GM23338 (cell line): ENCODE measurements at regions not wholly inside any gene's neighbourhood (a gene's known extent, or its start where the extent isn't known, plus 50 kb on each side); places are given as distances from the start of the nearest gene placed in this dataset.

ENCODE experiments used
- ATAC-seq: fragments of 200-7000 bp; cut with Tn5 transposase; 3 replicates; pipeline ENCODE4 v1.9.1; 2020
- DNase-seq: peaks from one replicate; pipeline ENCODE4 v3.0.0-alpha.2; 2015; ENCODE audit warnings: low spot score
- H2AFZ ChIP-seq: fragments of 200-600 bp; sonication (generic); 2 replicates; pipeline ENCODE4 v1.8.0; 2016; ENCODE audit warnings: antibody characterized with exemption, mild to moderate bottlenecking, moderate library complexity
- H3F3A ChIP-seq: fragments of 200-600 bp; sonication (generic); replicated peaks from 2 replicates; pipeline ENCODE4 v1.8.0; 2017; ENCODE audit warnings: antibody characterized with exemption, mixed run types, low read depth
- H3K27ac ChIP-seq: fragments of 200-600 bp; sonication (generic); 2 replicates; pipeline ENCODE4 v1.6.1; 2016; ENCODE audit warnings: low read depth
- H3K27me3 ChIP-seq: fragments of 200-600 bp; sonication (generic); 2 replicates; pipeline ENCODE4 v1.8.0; 2016; ENCODE audit warnings: mild to moderate bottlenecking, mixed run types, moderate library complexity; ENCODE audit not compliant: insufficient read depth
- H3K36me3 ChIP-seq: fragments of 200-600 bp; sonication (generic); 2 replicates; pipeline ENCODE4 v1.8.0; 2016; ENCODE audit warnings: mild to moderate bottlenecking; ENCODE audit not compliant: insufficient read depth
- H3K4me1 ChIP-seq: fragments of 200-600 bp; sonication (generic); 2 replicates; pipeline ENCODE4 v1.8.0; 2016; ENCODE audit warnings: mild to moderate bottlenecking, moderate library complexity; ENCODE audit not compliant: insufficient read depth
- H3K4me2 ChIP-seq: fragments of 200-600 bp; sonication (generic); 2 replicates; pipeline ENCODE4 v1.7.1; 2017; ENCODE audit warnings: mixed run types
- H3K4me3 ChIP-seq: fragments of 200-600 bp; sonication (generic); 2 replicates; pipeline ENCODE4 v1.6.1; 2016; ENCODE audit warnings: mixed run types
- H3K79me2 ChIP-seq: fragments of 200-600 bp; sonication (generic); replicated peaks from 2 replicates; pipeline ENCODE4 v1.8.0; 2017; ENCODE audit warnings: mild to moderate bottlenecking; ENCODE audit not compliant: insufficient read depth
- H3K9me2 ChIP-seq: fragments of 200-600 bp; sonication (generic); 2 replicates; pipeline ENCODE4 v1.8.0; 2017; ENCODE audit not compliant: insufficient read depth
- H4K20me1 ChIP-seq: fragments of 200-600 bp; sonication (generic); replicated peaks from 2 replicates; pipeline ENCODE4 v1.8.0; 2017; ENCODE audit warnings: mild to moderate bottlenecking; ENCODE audit not compliant: insufficient read depth
- H3K27ac Mint-ChIP-seq: 2 replicates; pipeline ENCODE4 v1.8.0; 2020; ENCODE audit warnings: inconsistent platforms, mild to moderate bottlenecking, moderate library complexity, mixed read lengths
- H3K27me3 Mint-ChIP-seq: 3 replicates; pipeline ENCODE4 v1.8.0; 2022; ENCODE audit warnings: low read depth, mild to moderate bottlenecking, moderate library complexity, mixed read lengths, inconsistent platforms; ENCODE audit not compliant: insufficient read depth, poor library complexity
- H3K36me3 Mint-ChIP-seq: 3 replicates; pipeline ENCODE4 v1.8.0; 2021; ENCODE audit warnings: low read depth, mild to moderate bottlenecking, inconsistent platforms, moderate library complexity, mixed read lengths
- H3K4me1 Mint-ChIP-seq: 3 replicates; pipeline ENCODE4 v1.8.0; 2020; ENCODE audit warnings: mild to moderate bottlenecking, inconsistent platforms, mixed read lengths
- H3K4me3 Mint-ChIP-seq: 3 replicates; pipeline ENCODE4 v1.8.0; 2021; ENCODE audit warnings: moderate library complexity, mild to moderate bottlenecking, inconsistent platforms, mixed read lengths
- H3K9me3 Mint-ChIP-seq: 3 replicates; pipeline ENCODE4 v1.8.0; 2020; ENCODE audit warnings: moderate library complexity, mild to moderate bottlenecking, inconsistent platforms, mixed read lengths
- CREB1 ChIP-seq: fragments of 250-450 bp; sonication (Bioruptor Pico); IDR thresholded peaks from 2 replicates; pipeline ENCODE4 v1.5.0; 2020; ENCODE audit warnings: low read depth, mild to moderate bottlenecking, moderate library complexity
- CTCF ChIP-seq, 2 experiments: fragments of 200-600 bp in 1 of 2; sonication (generic) in 1 of 2; conservative IDR thresholded peaks; 2 replicates each; pipeline versions ENCODE4 v1.5.1 to v1.6.1; 2016 to 2017; ENCODE audit warnings: antibody characterized with exemption in 2 of 2, low read depth in 2 of 2, mild to moderate bottlenecking in 2 of 2, moderate library complexity in 1 of 2
- EZH2 ChIP-seq: fragments of 200-600 bp; sonication (generic); IDR thresholded peaks from one replicate; pipeline ENCODE4 v1.8.0; 2017; ENCODE audit warnings: antibody characterized with exemption, mild to moderate bottlenecking, low read depth; ENCODE audit not compliant: unreplicated experiment
- EZH2phosphoT487 ChIP-seq: fragments of 200-600 bp; sonication (generic); IDR thresholded peaks from one replicate; pipeline ENCODE4 v1.8.1; 2018; ENCODE audit warnings: antibody characterized with exemption; ENCODE audit not compliant: unreplicated experiment
- JUNB ChIP-seq: IDR thresholded peaks from one replicate; pipeline ENCODE4 v1.6.1; 2016; ENCODE audit warnings: antibody characterized with exemption; ENCODE audit not compliant: unreplicated experiment
- NANOG ChIP-seq: IDR thresholded peaks from 2 replicates; pipeline ENCODE4 v1.6.1; 2016; ENCODE audit warnings: antibody characterized with exemption, borderline replicate concordance
- POLR2AphosphoS5 ChIP-seq: IDR thresholded peaks from 2 replicates; pipeline ENCODE4 v1.6.1; 2016; ENCODE audit warnings: antibody characterized with exemption, low read depth
- STAT1 ChIP-seq: IDR thresholded peaks from one replicate; pipeline ENCODE4 v1.6.1; 2016; ENCODE audit warnings: antibody characterized with exemption; ENCODE audit not compliant: unreplicated experiment
- ZNF114 ChIP-seq: fragments of 250-450 bp; sonication (Bioruptor Pico); IDR thresholded peaks from 2 replicates; pipeline ENCODE4 v1.5.0; 2020; ENCODE audit warnings: mild to moderate bottlenecking, moderate library complexity
- ZNF331 ChIP-seq: fragments of 250-450 bp; sonication (Bioruptor Pico); IDR thresholded peaks from 2 replicates; pipeline ENCODE4 v1.5.0; 2020; ENCODE audit warnings: low read depth, mild to moderate bottlenecking, moderate library complexity
- ZNF462 ChIP-seq: fragments of 250-450 bp; sonication (Bioruptor Pico); IDR thresholded peaks from 2 replicates; pipeline ENCODE4 v1.5.0; 2020; ENCODE audit warnings: mild to moderate bottlenecking, moderate library complexity
- TF ChIP-seq, protein P1 (sequence below): IDR thresholded peaks from 2 replicates; pipeline ENCODE4 v1.6.1; 2016; ENCODE audit warnings: antibody characterized with exemption
- TF ChIP-seq, protein P2 (sequence below): IDR thresholded peaks from one replicate; pipeline ENCODE4 v1.6.1; 2018; ENCODE audit warnings: antibody characterized with exemption; ENCODE audit not compliant: unreplicated experiment

- no peaks in the 10 kb centered on the region for H3K79me2 ChIP-seq
- H3K27me3 Mint-ChIP-seq: no peaks in the 10 kb centered on the region
- no peaks in the 10 kb centered on the region for H3K4me1 ChIP-seq
- no peak for DNase-seq
- peaks cover 15% of the 10 kb centered on the region for H3K4me1 Mint-ChIP-seq
- H3K27ac Mint-ChIP-seq: no peak overlapping the region
- no peak overlapping the region for H3K4me3 Mint-ChIP-seq
- no peaks in the 10 kb centered on the region for H3K27me3 ChIP-seq
- H3K4me3 ChIP-seq: no peak overlapping the region
- no peak overlapping the region for H3K27ac ChIP-seq
- no peaks in the 10 kb centered on the region for H4K20me1 ChIP-seq
- ATAC-seq: no peak
- no peaks in the 10 kb centered on the region for H3K36me3 ChIP-seq
- H3F3A ChIP-seq: no peaks in the 10 kb centered on the region
- H3K36me3 Mint-ChIP-seq: peaks cover 21% of the 10 kb centered on the region
- TF ChIP-seq, protein P1, sequence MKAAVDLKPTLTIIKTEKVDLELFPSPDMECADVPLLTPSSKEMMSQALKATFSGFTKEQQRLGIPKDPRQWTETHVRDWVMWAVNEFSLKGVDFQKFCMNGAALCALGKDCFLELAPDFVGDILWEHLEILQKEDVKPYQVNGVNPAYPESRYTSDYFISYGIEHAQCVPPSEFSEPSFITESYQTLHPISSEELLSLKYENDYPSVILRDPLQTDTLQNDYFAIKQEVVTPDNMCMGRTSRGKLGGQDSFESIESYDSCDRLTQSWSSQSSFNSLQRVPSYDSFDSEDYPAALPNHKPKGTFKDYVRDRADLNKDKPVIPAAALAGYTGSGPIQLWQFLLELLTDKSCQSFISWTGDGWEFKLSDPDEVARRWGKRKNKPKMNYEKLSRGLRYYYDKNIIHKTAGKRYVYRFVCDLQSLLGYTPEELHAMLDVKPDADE: no peak
- TF ChIP-seq ZNF331 (CRISPR knock-in tag) (no peak), JUNB (no peak), EZH2phosphoT487 (no peak), CTCF (conservative IDR thresholded peaks at IDR 0.05; ENCODE audit: low read depth in 2 of 2) (no peak), EZH2 (no peak), NANOG (no peak), ZNF462 (CRISPR knock-in tag) (no peak), CREB1 (CRISPR knock-in tag) (no peak), STAT1 (no peak), ZNF114 (CRISPR knock-in tag) (no peak), POLR2AphosphoS5 (no peak)
- TF ChIP-seq, protein P2, sequence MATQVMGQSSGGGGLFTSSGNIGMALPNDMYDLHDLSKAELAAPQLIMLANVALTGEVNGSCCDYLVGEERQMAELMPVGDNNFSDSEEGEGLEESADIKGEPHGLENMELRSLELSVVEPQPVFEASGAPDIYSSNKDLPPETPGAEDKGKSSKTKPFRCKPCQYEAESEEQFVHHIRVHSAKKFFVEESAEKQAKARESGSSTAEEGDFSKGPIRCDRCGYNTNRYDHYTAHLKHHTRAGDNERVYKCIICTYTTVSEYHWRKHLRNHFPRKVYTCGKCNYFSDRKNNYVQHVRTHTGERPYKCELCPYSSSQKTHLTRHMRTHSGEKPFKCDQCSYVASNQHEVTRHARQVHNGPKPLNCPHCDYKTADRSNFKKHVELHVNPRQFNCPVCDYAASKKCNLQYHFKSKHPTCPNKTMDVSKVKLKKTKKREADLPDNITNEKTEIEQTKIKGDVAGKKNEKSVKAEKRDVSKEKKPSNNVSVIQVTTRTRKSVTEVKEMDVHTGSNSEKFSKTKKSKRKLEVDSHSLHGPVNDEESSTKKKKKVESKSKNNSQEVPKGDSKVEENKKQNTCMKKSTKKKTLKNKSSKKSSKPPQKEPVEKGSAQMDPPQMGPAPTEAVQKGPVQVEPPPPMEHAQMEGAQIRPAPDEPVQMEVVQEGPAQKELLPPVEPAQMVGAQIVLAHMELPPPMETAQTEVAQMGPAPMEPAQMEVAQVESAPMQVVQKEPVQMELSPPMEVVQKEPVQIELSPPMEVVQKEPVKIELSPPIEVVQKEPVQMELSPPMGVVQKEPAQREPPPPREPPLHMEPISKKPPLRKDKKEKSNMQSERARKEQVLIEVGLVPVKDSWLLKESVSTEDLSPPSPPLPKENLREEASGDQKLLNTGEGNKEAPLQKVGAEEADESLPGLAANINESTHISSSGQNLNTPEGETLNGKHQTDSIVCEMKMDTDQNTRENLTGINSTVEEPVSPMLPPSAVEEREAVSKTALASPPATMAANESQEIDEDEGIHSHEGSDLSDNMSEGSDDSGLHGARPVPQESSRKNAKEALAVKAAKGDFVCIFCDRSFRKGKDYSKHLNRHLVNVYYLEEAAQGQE: no peak
- H3K9me3 Mint-ChIP-seq: peaks cover 11% of the 10 kb centered on the region
- H3K4me2 ChIP-seq: no peak overlapping the region
- H2AFZ ChIP-seq: peak overlapping the region; percentile 72
- peaks cover 18% of the 10 kb centered on the region for H3K9me2 ChIP-seq
Observed at GRCh38 chr1:163604896-163605295, 283.1 kb downstream of the NUF2 start.
